Islet precursor cell (in vitro differentiated cells): ENCODE measurements at regions not wholly inside any gene's neighbourhood (a gene's known extent, or its start where the extent isn't known, plus 50 kb on each side); places are given as distances from the start of the nearest gene placed in this dataset.
A peak's percentile ranks its signal among the peaks of the same experiment; 100 is the strongest.
"Not testable (repeated sequence)": the region's sequence is repeated elsewhere in the genome, so short reads cannot be mapped to it uniquely, and the experiment has no call there.

Source experiments
- DNase-seq: peaks from one replicate; pipeline ENCODE4 v3.0.0-alpha.2; 2018

DNA sequence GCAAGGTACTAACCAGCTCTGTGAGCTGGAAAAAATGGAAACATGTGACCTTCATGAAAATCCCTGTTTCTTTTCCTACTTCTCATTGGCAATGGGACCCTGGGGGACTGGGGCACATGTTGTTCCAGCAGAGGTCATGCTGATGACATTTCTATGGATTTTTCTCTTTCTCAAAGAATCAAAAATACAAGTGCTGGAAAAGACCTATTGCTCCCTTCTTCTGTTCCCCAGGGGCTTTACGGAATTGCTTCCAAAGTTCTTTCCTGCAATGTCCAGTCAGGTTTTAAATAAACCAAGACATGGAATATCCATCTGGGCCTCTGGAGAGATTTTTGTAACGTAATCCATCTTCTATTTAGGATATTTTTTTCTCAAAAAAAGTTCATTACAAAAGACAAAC, 1006.1 kb upstream of the CELF4 start:
- no peak for DNase-seq

GRCh38 chr18:38565513-38565912, 999.9 kb upstream of the CELF4 start:
- no peak for DNase-seq

DNA sequence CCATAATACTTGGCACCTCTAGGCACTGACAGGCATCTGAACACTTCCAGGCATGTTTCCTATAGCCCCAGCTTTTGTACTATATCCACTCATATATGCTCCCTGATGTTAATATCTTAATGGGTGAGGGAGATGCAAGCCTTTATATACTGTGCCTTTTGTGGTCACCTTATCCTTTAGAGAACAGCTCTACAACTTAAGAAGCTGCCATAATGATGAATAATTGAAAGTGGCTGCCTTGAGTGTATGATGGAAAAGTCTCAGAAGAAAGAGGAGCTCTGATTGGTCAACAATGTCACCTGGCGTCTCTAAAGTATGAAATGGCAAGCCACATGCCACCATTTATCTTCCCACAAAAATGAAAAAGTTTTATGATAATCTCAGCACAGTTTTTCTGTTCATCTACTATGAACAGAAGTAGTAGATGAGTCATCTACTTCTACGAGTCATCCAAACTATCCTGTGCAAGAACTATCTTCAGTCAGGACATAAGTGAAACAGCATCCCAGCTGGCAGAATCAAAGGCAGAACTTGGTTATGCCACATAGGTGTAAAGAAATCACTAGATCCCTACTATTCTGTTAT, 997.9 kb upstream of the CELF4 start:
- no peak for DNase-seq

- no peak for DNase-seq
Observed at GRCh38 chr18:38557006-38557405, 991.4 kb upstream of the CELF4 start.

DNA sequence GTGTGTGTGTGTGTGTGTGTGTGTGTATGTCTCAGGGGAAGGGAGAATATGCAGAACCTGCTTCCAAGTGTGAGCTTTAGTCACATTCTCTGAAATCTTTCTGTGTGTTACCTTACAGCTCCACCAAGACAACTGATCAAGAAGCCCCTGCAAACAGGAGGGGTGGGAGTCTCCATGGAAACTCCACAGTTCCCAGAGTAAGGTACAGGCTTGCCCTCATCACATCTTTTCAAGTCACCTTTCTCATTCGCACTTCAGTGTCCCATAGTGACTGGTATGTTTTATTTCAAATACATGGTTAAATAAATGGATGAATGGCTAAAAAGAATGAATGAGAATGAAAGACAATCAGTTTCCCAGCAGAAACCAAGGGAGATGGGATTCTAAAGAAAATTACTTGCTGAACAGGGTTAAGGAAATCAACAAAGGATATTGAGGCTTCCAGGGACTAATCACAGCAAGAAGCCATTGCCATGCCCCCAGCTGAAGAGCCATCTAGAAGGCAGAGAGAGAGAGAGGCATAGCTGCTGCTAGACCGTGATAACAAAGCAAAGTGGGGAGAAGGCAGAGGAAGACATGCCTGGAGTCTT, 987.2 kb upstream of the CELF4 start:
- no peak for DNase-seq

- no peak for DNase-seq
Observed at GRCh38 chr18:38551881-38552280, 986.3 kb upstream of the CELF4 start.

DNA sequence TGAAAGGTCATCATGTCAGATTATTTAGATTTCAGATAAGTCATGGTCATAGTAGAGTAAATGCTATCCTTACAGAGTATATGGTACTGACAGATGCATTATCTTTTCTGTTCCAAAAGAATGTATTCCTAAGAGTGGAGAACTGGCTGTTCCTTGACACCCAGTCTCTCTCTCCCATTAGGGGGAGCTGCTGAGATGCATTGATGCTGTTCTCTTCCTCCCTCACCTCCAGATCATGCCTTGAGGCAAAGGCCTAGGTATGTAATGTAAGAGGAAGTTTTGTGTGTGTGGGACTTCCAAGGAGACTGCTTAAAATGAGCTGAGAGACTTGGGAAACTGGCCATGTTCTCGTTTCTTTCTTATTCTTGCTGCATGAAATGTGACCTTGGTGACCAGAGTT, 979.5 kb upstream of the CELF4 start:
- peak; percentile 78 for DNase-seq

DNA sequence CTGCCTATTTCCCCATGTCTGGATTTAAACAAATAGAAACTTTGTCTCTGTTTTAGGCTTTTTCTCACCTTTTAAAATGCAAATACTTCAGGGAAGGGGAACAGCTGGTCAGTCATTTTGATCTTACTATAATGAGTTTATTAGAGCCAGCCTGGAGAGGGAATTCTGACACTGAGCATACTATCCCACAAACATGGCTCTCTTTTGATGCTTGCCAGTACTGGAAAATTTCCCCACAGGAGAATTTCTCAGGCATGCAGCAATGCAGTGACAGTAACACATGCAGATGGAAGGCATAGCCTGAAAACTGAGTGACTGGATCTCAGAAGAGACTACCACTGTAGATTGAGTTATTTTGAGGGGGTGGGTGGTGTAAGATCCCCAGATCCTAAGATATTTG, 974.3 kb upstream of the CELF4 start:
- no peak for DNase-seq

- no peak for DNase-seq
Observed at GRCh38 chr18:38539371-38539770, 973.8 kb upstream of the CELF4 start.

DNA sequence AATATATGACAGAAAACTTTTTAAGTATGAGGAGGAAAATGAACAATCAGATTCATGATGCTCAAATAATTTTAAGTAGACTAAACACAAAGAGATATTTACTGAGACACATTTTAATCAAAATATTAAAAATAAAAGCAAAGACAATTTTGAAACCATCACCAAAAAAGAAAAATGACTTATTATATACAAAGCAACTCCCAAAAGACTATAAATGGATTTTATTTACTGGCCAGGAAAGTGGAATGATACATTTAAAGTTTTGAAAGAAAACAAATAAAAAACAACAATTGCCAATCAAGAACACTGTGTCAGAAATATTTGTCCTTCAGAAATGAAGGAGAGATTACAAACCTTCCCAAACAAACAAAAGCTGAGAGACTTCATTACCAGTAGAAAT, 968.5 kb upstream of the CELF4 start:
- no peak for DNase-seq

- no peak for DNase-seq
Observed at GRCh38 chr18:38526922-38527321, 961.3 kb upstream of the CELF4 start.

- DNase-seq = no peak
Observed at GRCh38 chr18:38525039-38525438, 959.4 kb upstream of the CELF4 start.

- no peak for DNase-seq
Observed at GRCh38 chr18:38520786-38521185, 955.2 kb upstream of the CELF4 start.

DNA sequence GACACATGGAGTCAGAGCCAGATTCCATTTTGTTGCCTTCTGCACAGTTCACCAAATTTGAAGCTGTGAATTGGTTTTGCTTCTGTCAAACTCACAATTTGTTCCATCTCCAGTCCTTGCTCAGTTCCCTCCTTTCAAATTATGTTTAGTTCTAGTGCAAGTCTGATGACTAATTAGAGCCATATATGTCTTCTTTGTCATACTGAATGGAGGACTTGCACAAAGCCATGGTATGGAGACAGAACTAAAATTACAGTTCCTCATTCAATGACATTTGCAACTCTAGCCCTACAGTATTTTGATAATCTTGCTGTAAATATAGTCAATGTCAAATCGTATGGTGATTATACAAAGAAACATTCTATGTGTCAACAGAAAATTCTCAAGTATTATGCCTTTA, 936.9 kb upstream of the CELF4 start:
- DNase-seq = no peak

DNA sequence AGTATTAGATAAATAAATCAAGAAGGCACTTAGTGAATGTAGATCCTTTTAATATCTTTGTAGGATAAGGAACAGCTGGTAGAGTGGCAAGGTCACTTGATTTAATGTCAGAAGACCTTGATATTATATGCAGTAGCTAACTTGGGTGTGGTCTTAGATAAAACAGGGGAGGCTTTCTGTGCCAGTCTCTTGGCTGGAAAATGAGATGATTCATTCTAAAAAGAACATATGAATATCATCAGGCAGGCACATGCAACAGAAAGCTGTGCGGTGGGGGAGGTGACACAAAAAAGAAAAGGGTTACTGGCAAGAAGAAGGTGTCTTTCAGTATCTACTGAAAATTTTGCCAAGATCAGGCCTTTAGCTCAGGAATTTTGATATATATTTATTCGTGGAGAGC, 931.7 kb upstream of the CELF4 start:
- DNase-seq = no peak

DNA sequence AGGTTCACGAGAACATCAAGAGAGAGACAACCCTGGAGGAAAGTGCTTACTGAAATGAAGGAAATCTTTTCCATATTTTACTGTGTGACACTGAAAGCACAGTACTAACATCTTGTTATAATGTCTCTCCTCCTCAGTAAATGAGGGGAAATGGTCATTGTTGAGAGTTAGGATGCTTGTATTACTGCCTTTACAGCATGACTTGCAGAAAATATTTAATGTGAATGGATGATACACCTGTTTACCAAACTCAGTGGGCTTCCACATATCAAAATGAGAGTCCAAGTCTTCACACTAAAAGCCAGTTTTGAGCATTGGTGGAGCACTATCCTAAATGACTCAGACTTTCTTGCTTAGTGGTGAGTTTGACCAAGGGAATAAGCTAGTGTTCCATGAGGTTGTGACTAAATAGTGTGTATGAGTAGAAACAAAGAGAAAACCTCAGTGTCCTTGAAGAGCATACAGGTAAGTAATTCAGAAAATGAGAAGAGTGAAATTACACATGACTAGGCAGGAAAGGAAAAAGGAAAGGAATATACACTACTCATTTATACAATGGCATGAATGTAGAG, 930.7 kb upstream of the CELF4 start:
- DNase-seq = no peak

DNA sequence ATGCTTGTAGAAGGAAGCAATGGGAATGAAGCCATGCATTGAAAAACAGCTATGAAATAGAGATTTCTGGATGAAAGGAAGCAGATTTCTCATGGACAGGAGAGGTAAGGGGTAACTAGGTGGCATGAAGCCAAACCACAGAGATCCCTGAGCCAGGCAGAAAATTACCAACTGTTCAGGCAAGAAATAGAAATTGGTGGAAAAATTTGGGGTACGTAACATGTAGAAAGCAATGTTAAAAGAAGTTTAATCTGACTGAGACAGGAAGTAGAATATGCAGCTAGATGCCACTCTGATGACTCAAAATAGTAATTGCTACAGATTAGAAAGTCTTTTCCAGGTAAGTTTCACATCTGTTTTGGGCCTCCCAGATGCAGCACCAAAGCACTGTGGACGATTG, 928.5 kb upstream of the CELF4 start:
- no peak for DNase-seq

- DNase-seq = no peak
Observed at GRCh38 chr18:38491195-38491594, 925.6 kb upstream of the CELF4 start.

- not testable (repeated sequence) for DNase-seq
Observed at GRCh38 chr18:38489721-38490120, 924.1 kb upstream of the CELF4 start.

- DNase-seq = no peak
Observed at GRCh38 chr18:38487521-38487920, 921.9 kb upstream of the CELF4 start.

DNA sequence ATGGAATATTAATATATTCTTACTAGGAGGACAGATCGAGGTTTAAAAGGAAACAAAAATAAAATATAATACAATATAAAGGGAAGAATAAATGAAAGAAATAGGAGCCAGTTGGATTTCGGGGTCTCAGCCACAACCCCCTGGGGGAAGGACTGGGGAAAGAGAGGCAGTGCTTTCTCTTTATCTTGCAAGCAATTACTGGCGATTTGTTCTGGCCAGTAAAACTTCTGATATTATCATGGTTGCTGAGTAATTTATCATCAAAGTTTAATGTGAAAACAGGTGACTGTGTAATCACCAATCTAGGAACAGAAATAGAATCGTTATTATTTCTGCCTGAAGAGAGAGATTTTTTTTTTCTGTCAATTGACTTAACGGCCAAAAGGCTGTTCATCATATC, 917.7 kb upstream of the CELF4 start:
- no peak for DNase-seq

- no peak for DNase-seq
Observed at GRCh38 chr18:38481576-38481975, 916.0 kb upstream of the CELF4 start.

GRCh38 chr18:38475686-38476085, 910.1 kb upstream of the CELF4 start:
- DNase-seq = no peak

- no peak for DNase-seq
Observed at GRCh38 chr18:38473535-38473934, 907.9 kb upstream of the CELF4 start.

GRCh38 chr18:38470421-38470820, 904.8 kb upstream of the CELF4 start:
- DNase-seq = no peak
